Activated naive CD8-positive, alpha-beta T cell treated with anti-CD3 and anti-CD28 coated beads, Interleukin-2, amount 50 U/mL, for 24 hours (primary cell): ENCODE measurements at regions not wholly inside any gene's neighbourhood (a gene's known extent, or its start where the extent isn't known, plus 50 kb on each side); places are given as distances from the start of the nearest gene placed in this dataset.

Experiments used
- ATAC-seq: fragments of 150-1000 bp; cut with Tn5 transposase; one replicate; pipeline ENCODE4 v1.10.0; 2021
- DNase-seq: peaks from one replicate; pipeline ENCODE4 v3.0.0; 2021
- H3K27ac Mint-ChIP-seq: one replicate; pipeline ENCODE4 v1.8.0; 2021; ENCODE audit warnings: mild to moderate bottlenecking, mixed read lengths
- H3K27me3 Mint-ChIP-seq: one replicate; pipeline ENCODE4 v1.8.0; 2021; ENCODE audit warnings: mixed read lengths
- H3K36me3 Mint-ChIP-seq: one replicate; pipeline ENCODE4 v1.8.0; 2021; ENCODE audit warnings: low read depth, mixed read lengths
- H3K4me1 Mint-ChIP-seq: one replicate; pipeline ENCODE4 v1.8.0; 2021; ENCODE audit warnings: mixed read lengths
- H3K4me3 Mint-ChIP-seq: one replicate; pipeline ENCODE4 v1.8.0; 2021; ENCODE audit warnings: mild to moderate bottlenecking, moderate library complexity, mixed read lengths
- H3K9me3 Mint-ChIP-seq: one replicate; pipeline ENCODE4 v1.8.0; 2021; ENCODE audit warnings: mixed read lengths

DNA sequence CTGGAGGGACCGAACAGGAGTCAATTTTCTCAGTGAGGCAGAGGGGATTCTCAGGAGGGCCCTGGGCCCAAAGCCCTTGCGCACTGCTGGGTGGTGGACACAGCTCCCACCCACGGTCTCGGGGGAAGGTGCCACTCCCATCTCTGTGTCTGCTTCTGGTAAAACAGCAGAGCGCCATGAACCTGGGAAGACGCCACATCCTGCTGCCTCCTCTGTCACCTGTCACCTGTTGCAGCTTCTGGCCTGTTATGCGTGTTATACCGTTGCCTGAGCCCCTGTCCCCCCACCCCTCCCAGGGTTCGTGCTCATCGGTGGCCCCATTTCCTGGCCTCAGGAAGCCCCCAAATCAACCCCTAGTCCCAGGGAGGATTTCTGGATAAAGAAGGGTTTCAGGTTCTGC lies 125.8 kb upstream of the AJAP1 start:
- H3K27ac Mint-ChIP-seq = no peak overlapping the region

DNA sequence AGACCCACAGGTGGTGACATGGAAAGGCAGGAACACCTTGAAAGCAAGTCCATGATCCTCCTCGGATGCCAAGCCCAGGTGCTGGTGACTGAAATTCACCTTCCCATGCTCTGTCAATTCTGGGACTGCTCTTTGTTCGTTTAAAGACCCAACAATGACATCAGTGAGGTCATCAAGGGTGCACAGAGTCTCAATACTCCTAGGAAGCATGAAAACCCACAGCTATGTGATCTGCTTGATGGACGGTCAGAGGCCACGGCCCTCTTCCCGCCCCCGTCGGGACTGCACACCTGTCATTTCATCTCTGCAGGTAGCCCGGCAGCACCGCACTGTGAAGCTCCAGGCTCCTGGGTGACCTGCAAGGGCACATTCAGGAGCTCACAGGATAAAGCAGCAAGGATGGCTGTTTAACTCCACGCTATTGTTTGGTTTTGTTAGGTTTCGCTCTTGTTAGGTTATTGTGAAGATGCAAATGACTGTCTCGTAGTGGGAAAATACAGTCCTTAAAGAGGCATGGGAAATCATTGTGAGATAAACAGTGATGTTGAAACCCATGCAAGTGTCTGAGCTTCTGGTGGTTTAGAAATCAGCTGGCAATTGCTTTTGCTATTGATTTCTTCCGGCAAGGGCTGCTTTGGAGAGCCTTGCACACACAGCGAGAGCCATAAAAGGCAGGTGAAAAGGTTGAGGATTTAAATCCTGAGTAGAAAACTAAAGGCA lies 124.8 kb upstream of the AJAP1 start:
- H3K4me3 Mint-ChIP-seq = no peak overlapping the region
- H3K27me3 Mint-ChIP-seq = peaks cover 3% of the 10 kb centered on the region
- no peaks in the 10 kb centered on the region for H3K36me3 Mint-ChIP-seq
- H3K4me1 Mint-ChIP-seq = no peaks in the 10 kb centered on the region
- no peak overlapping the region for H3K27ac Mint-ChIP-seq
- ATAC-seq (no peak), DNase-seq (no peak)
- H3K9me3 Mint-ChIP-seq = no peaks in the 10 kb centered on the region

More for the DNA sequence above, 125.8 kb upstream of the AJAP1 start:
- ATAC-seq = no peak
- Mint-ChIP-seq H3K4me1 (no peaks in the 10 kb centered on the region), H3K27me3 (peaks cover 3% of the 10 kb centered on the region), H3K36me3 (no peaks in the 10 kb centered on the region), H3K4me3 (no peak overlapping the region), H3K9me3 (no peaks in the 10 kb centered on the region)
- DNase-seq = no peak

DNA sequence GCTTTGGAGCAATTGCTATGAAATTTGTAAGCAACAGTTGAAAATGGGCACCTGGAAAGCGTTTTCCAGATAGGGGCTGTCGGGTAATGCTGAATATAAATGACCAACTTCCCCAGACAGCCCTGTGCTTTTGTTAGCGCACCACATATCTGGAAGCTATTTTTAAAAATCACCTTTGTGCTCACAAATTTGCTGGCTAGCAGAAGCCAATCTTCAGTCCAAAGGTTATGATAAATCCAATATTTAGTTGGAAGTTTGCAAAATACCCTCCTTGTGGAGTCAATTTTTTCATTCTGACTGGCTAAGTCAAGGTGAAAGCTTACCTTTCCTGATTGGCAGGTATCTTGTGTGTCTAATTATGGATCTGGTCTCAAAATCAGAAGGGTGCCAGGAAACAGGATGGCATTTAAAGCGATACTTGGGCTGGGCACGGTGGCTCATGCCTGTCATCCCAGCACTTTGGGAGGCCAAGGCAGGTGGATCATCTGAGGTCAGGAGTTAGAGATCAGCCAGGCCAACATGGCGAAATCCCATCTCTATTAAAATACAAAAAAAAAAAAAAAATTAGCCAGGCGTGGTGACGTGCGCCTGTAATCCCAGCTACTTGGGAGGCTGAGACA lies 124.1 kb upstream of the AJAP1 start:
- ATAC-seq (no peak), DNase-seq (no peak)
- no peaks in the 10 kb centered on the region for H3K4me1 Mint-ChIP-seq
- no peaks in the 10 kb centered on the region for H3K9me3 Mint-ChIP-seq
- no peak overlapping the region for H3K4me3 Mint-ChIP-seq
- peaks cover 3% of the 10 kb centered on the region for H3K27me3 Mint-ChIP-seq
- H3K27ac Mint-ChIP-seq = no peak overlapping the region
- H3K36me3 Mint-ChIP-seq = no peaks in the 10 kb centered on the region

DNA sequence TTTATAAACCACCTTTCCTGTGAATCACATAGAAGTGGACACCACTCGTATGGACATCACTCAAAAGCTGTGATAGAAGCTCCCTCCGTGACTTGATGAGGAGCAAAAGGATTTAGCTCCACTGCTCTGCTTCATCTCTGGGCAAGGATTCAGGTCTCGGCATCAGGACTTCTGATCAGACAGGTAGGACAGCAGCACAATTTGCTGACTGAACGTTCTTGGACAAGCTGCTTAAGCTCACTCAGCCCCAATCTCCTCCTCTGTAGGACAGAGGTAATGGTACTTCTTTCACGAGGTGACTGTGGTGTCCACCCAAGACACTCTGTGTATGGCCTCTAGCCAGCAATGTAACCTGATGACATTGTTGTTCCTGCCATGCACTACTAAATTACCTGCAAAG lies 122.6 kb upstream of the AJAP1 start:
- Mint-ChIP-seq H3K9me3 (no peaks in the 10 kb centered on the region), H3K4me1 (no peaks in the 10 kb centered on the region), H3K36me3 (no peaks in the 10 kb centered on the region), H3K27ac (no peak overlapping the region), H3K4me3 (no peak overlapping the region), H3K27me3 (peaks cover 3% of the 10 kb centered on the region)
- DNase-seq = no peak
- ATAC-seq = no peak

DNA sequence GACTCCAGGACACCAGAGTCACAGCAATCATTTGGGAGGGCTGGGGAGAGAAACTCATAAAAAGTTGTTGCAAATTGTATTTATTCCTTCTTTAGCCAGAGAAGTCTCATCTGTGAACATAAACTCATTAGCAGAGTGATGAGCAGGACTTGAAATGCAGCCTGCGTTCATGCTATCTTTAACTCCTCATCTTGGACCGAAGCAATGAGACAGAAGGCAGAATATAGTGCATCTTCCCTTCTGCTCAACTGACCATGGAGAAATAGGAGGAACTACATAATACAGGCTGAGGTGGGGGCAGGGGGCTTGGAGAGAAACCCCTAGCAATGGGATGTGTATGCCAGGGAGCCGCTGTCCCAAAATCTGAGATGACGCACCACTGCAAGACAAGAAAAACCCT lies 121.8 kb upstream of the AJAP1 start:
- Mint-ChIP-seq H3K4me1 (no peaks in the 10 kb centered on the region), H3K27me3 (peaks cover 3% of the 10 kb centered on the region), H3K27ac (no peak overlapping the region), H3K9me3 (no peaks in the 10 kb centered on the region), H3K36me3 (no peaks in the 10 kb centered on the region), H3K4me3 (no peak overlapping the region)
- no peak for ATAC-seq
- no peak for DNase-seq

DNA sequence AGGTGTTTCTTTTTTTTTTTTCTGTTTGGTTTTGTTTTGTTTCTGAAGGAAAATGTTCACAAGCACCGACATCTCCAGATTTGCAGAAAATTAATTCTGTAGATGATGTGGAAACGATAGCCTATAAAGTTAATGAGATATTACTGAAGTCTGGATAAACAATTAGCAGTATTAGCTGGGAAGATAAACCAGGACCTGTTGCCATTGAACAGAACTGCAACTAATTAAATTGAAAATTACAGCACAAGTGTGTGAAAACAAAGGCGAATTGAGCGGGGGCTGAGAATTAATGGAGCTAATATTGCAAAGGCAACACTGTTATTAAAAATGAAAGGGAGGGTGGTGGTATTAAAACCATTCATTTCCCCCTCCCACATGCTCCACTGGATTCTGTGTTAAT lies 107.5 kb upstream of the AJAP1 start:
- Mint-ChIP-seq H3K27me3 (peaks cover 1% of the 10 kb centered on the region), H3K4me3 (no peak overlapping the region), H3K36me3 (no peaks in the 10 kb centered on the region), H3K9me3 (peaks cover 11% of the 10 kb centered on the region), H3K27ac (no peak overlapping the region), H3K4me1 (no peaks in the 10 kb centered on the region)
- no peak for DNase-seq
- ATAC-seq = no peak

DNA sequence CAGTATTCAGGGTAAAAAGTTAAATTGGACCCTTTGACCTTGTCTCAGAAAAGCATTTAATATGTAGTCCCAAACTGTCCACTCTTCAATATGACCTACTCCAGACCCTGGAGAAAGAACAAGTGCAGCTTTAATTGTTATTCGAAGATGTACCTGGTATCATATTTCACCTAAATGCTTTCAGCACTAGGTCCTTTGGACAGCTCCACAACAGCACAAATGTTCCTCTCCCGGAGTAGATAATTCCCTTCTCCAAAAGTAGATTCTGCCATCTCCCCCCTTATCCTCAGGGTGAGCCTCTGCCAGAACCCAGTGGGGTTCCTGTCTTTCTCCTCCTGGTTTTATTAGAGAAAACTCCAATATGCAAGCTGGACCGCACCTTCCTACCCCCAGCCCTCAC lies 104.5 kb upstream of the AJAP1 start:
- no peak for ATAC-seq
- H3K36me3 Mint-ChIP-seq = no peaks in the 10 kb centered on the region
- no peaks in the 10 kb centered on the region for H3K4me1 Mint-ChIP-seq
- H3K4me3 Mint-ChIP-seq = no peak overlapping the region
- H3K9me3 Mint-ChIP-seq = no peaks in the 10 kb centered on the region
- peaks cover 2% of the 10 kb centered on the region for H3K27me3 Mint-ChIP-seq
- H3K27ac Mint-ChIP-seq = no peak overlapping the region
- DNase-seq = no peak

DNA sequence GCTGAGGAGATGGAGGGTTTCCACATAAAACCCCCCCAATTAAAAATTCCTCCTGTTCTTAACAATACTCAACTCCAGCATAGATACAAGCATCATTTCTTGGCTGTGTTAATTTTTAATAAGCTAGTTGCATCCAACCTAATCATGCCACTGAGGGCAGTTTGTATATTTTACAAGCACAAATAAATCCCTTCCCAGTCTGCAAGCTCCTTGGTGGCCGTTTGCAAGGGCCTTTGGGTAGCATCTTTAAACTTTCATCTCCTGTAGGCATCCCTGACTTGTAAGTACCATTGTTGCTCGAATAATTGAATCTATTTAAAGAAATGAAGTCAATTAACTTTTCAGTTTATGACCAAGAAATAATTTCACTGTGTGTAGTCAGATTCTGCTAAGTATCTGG lies 103.5 kb upstream of the AJAP1 start:
- Mint-ChIP-seq H3K36me3 (no peaks in the 10 kb centered on the region), H3K9me3 (no peaks in the 10 kb centered on the region), H3K4me1 (no peaks in the 10 kb centered on the region), H3K4me3 (no peak overlapping the region), H3K27ac (no peak overlapping the region), H3K27me3 (peaks cover 5% of the 10 kb centered on the region)
- no peak for ATAC-seq
- no peak for DNase-seq

DNA sequence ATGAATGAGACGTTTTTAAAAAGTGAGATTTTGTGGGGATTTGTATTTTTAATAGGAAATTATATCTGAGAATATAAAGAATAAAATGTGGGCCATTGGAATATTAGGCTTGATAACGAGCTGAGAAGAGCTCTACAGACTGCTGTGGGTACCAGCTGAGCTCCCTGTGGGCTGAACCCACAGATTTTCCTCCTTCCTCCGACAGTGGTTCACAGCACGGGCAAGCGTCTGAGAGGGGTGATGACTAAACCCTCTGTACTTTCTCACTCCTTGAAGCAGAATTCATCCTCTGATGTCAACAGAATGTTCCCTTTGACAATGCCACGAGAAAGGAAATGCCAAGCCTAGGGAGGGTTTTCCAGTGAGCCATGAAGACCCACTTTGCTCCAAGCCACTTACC lies 102.7 kb upstream of the AJAP1 start:
- H3K4me1 Mint-ChIP-seq = no peaks in the 10 kb centered on the region
- no peak overlapping the region for H3K4me3 Mint-ChIP-seq
- no peaks in the 10 kb centered on the region for H3K36me3 Mint-ChIP-seq
- H3K27ac Mint-ChIP-seq = no peak overlapping the region
- ATAC-seq = no peak
- H3K27me3 Mint-ChIP-seq = peaks cover 5% of the 10 kb centered on the region
- DNase-seq = no peak
- H3K9me3 Mint-ChIP-seq = no peaks in the 10 kb centered on the region

DNA sequence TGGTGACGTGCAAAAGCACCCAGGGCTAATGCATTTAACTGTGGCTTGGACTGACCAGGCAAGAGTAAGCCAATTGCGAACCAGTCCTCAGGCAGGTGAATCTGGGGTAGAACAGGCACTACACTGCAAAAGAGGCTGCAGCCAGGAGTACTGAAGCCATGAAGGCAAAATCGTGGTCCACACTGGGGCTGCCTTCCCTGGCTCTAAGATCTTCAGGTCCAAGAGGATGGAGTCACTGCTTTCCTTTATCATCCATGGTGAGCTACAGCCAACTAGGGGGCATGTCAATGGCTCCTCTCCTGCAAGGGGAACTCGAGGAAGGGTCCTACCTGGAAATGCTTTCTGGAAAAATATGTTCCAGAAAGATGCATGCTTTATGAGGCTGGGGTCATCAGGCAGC lies 100.6 kb upstream of the AJAP1 start:
- DNase-seq (no peak), ATAC-seq (no peak)
- H3K36me3 Mint-ChIP-seq = no peaks in the 10 kb centered on the region
- no peaks in the 10 kb centered on the region for H3K4me1 Mint-ChIP-seq
- H3K9me3 Mint-ChIP-seq = no peaks in the 10 kb centered on the region
- H3K27me3 Mint-ChIP-seq = peaks cover 4% of the 10 kb centered on the region
- no peak overlapping the region for H3K4me3 Mint-ChIP-seq
- no peak overlapping the region for H3K27ac Mint-ChIP-seq

DNA sequence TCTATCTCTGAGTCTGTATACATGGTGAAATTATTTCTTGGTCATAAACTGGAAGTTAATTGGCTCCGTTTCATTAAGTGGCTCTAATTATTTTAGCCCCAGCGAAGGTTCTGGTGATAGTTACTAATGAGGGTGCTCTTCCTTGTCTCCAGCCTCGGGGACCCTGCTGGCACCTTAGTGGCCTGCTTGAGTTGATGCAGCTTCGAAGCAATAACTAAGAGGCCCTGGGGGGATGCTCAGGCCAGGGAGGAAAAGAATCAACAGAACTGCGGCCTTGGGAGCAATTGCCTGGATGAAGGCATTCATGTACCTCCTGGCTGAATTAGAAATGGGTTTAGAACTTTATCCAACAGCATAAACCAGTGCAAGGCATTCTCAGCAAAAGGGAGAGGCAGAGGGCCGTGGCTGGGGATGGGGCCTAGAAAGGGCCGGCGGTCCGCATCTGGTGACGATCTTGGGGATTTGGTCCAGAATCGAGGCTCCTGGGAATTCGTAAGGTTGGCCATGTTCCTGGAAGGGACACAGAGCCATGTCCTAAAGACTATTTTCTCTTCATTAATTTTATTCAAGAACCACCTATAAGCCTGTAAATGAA lies 100.0 kb upstream of the AJAP1 start:
- ATAC-seq (no peak), DNase-seq (no peak)
- H3K4me3 Mint-ChIP-seq = no peak overlapping the region
- no peak overlapping the region for H3K27ac Mint-ChIP-seq
- H3K27me3 Mint-ChIP-seq = peaks cover 4% of the 10 kb centered on the region
- no peaks in the 10 kb centered on the region for H3K36me3 Mint-ChIP-seq
- no peaks in the 10 kb centered on the region for H3K4me1 Mint-ChIP-seq
- H3K9me3 Mint-ChIP-seq = no peaks in the 10 kb centered on the region

DNA sequence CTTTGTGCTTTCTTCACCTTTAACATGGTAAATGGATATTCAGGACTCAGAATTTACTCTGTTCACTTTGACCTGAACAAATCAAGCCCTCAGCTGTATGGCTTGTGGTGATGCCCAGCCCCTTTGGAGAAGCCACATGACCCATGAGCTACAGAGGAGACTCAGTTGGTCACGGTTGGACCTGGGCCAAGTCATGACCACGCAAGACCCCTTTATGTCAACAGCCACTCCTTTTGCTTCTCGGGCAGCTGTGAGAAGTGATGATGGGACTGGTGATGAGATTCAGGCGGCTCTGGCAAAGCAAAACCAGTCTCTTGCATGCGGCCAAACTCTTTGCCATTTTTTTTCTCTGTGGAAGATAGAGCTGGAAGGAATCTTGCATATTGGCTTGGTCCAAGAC lies 96.5 kb upstream of the AJAP1 start:
- H3K4me1 Mint-ChIP-seq = no peaks in the 10 kb centered on the region
- DNase-seq (no peak), ATAC-seq (no peak)
- H3K4me3 Mint-ChIP-seq = no peak overlapping the region
- no peaks in the 10 kb centered on the region for H3K36me3 Mint-ChIP-seq
- no peak overlapping the region for H3K27ac Mint-ChIP-seq
- no peaks in the 10 kb centered on the region for H3K9me3 Mint-ChIP-seq
- H3K27me3 Mint-ChIP-seq = peaks cover 13% of the 10 kb centered on the region

DNA sequence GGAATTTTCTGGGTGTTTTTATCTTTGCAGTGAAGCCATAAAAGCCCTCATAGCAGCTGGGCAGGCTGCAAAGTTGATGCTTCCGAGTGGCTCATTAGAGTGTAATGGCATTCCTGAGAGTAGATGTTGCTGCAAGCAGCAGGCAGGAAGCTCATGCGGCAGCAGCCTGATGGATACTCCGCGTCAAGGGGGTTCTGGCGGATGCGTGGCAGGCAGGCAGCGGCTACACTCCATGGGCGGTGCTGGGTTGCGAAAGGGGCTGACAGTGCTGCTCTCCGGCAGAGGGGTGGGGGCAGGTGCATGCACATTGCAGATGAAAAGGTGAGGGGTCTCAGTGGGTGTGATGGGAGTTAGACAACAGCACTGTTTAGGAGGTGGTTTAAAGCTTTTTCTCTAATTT lies 93.2 kb upstream of the AJAP1 start:
- no peak for DNase-seq
- Mint-ChIP-seq H3K36me3 (no peaks in the 10 kb centered on the region), H3K27me3 (peaks cover 10% of the 10 kb centered on the region), H3K9me3 (no peaks in the 10 kb centered on the region), H3K27ac (no peak overlapping the region), H3K4me1 (no peaks in the 10 kb centered on the region), H3K4me3 (no peak overlapping the region)
- ATAC-seq = no peak

DNA sequence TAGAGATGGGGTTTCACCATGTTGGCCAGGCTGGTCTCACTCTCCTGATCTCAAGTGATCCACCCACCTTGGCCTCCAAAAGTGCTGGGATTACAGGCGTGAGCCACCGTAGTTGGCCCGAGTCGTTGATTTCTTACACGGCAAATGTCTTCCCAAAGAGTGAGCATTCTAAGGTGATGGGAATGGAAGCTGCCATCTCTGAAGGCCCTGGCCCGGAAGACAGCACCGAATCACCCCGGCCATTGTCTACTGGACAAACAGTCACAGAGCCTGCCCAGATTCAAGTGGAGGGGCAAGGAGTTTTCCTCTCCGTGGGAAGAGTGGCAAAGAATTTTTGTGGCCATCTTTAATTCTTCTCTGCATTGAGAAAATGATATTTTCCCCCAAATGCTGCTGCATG lies 92.1 kb upstream of the AJAP1 start:
- H3K27me3 Mint-ChIP-seq = peaks cover 10% of the 10 kb centered on the region
- no peak overlapping the region for H3K27ac Mint-ChIP-seq
- no peaks in the 10 kb centered on the region for H3K9me3 Mint-ChIP-seq
- no peaks in the 10 kb centered on the region for H3K36me3 Mint-ChIP-seq
- no peak for DNase-seq
- H3K4me1 Mint-ChIP-seq = no peaks in the 10 kb centered on the region
- H3K4me3 Mint-ChIP-seq = no peak overlapping the region
- no peak for ATAC-seq

DNA sequence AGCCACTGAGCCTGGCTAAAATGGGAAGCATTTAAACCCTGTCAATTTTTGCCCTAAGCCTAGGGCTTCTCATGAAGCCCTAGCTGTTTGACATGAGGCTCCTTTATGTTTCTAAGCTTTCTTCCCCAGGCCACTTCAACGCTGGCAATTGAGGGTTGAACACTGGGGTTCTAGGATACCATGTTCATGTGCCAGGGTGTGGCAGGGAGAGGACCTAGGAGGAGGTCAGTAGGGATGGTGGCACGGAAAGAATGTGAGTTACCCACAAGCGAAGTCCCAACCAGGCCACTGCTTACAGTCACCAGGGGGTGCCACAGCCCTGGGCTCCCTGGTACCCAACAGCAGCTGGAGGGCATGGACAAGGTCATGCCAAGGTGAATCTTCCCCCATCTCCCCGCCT lies 90.8 kb upstream of the AJAP1 start:
- DNase-seq = no peak
- no peak for ATAC-seq
- Mint-ChIP-seq H3K27ac (no peak overlapping the region), H3K4me3 (no peak overlapping the region), H3K4me1 (no peaks in the 10 kb centered on the region), H3K9me3 (no peaks in the 10 kb centered on the region), H3K36me3 (no peaks in the 10 kb centered on the region), H3K27me3 (peaks cover 15% of the 10 kb centered on the region)
